A549 (cell line): ENCODE measurements at regions not wholly inside any gene's neighbourhood (a gene's known extent, or its start where the extent isn't known, plus 50 kb on each side); places are given as distances from the start of the nearest gene placed in this dataset.

Experiments
- ATAC-seq, 2 experiments: fragments of 200-7000 bp in 1 of 2; fragments of >200 bp in 1 of 2; cut with Nextera tagmentation in 1 of 2; cut with Tn5 transposase in 1 of 2; 3 replicates each; pipeline versions ENCODE4 v1.8.0 to v1.9.1; 2018 to 2020; ENCODE audit warnings: mild to moderate bottlenecking in 1 of 2, moderate library complexity in 1 of 2
- CTCF ChIA-PET: fragments of 300-600 bp; sonication (Branson Sonifier 250); formaldehyde crosslinking; extraction: SDS; loops from one replicate; lab custom pipeline; 2021; ENCODE audit warnings: antibody characterized with exemption, inconsistent platforms; lab: Yijun Ruan, JAX
- POLR2A ChIA-PET: fragments of 350-600 bp; formaldehyde crosslinking; extraction: SDS; loops from one replicate; lab custom pipeline; 2021; ENCODE audit warnings: antibody characterized with exemption, inconsistent platforms; lab: Yijun Ruan, JAX
- DNase-seq, 2 experiments: peaks; one replicate each; pipeline versions ENCODE4 v3.0.0 to v3.0.0-alpha.2; 2011 to 2016; ENCODE audit warnings: low read depth in 1 of 2, low spot score in 1 of 2
- FAIRE-seq: peaks from 2 replicates; lab custom pipeline; 2011; peaks lifted over from hg19 to GRCh38; lab: Jason Lieb, UNC
- H3K27ac ChIP-seq, 2 experiments: fragments of >200 bp; sonication (Bioruptor Twin); formaldehyde crosslinking; 3 replicates each; pipeline ENCODE4 v1.5.1; 2016 to 2017
- H3K4me1 ChIP-seq: fragments of >200 bp; sonication (Bioruptor Twin); formaldehyde crosslinking; 3 replicates; pipeline ENCODE4 v1.6.1; 2016
- H3K4me2 ChIP-seq: fragments of >200 bp; sonication (Bioruptor Twin); formaldehyde crosslinking; 3 replicates; pipeline ENCODE4 v1.6.1; 2016
- H3K4me3 ChIP-seq: fragments of >200 bp; sonication (Bioruptor Twin); formaldehyde crosslinking; 3 replicates; pipeline ENCODE4 v1.5.1; 2016
- H3K9me3 ChIP-seq: fragments of >200 bp; sonication (Bioruptor Twin); formaldehyde crosslinking; 3 replicates; pipeline ENCODE4 v1.6.1; 2016
- CHD4 ChIP-seq: fragments of 200-600 bp; sonication (generic); IDR thresholded peaks from 2 replicates; pipeline ENCODE4 v1.6.1; 2016; ENCODE audit warnings: antibody characterized with exemption, mild to moderate bottlenecking, borderline replicate concordance
- EHF ChIP-seq: fragments of 250-450 bp; sonication (Bioruptor Pico); IDR thresholded peaks from 2 replicates; pipeline ENCODE4 v1.5.0; 2020; ENCODE audit warnings: mild to moderate bottlenecking
- EP300 ChIP-seq, 2 experiments: fragments of >200 bp; sonication (Bioruptor Twin); formaldehyde crosslinking; IDR thresholded peaks; 2 replicates in 1 of 2; 3 replicates in 1 of 2; pipeline ENCODE4 v1.6.1; 2016 to 2017
- ESRRA ChIP-seq: fragments of 150-350 bp; IDR thresholded peaks from 2 replicates; pipeline ENCODE4 v1.6.1; 2014; ENCODE audit warnings: mild to moderate bottlenecking, low read length, borderline replicate concordance
- FOXS1 ChIP-seq: fragments of 250-450 bp; sonication (Bioruptor Pico); IDR thresholded peaks from 2 replicates; pipeline ENCODE4 v1.5.0; 2020; ENCODE audit warnings: mild to moderate bottlenecking, moderate library complexity
- HOXA7 ChIP-seq: fragments of 250-450 bp; sonication (Bioruptor Pico); IDR thresholded peaks from 2 replicates; pipeline ENCODE4 v1.5.0; 2020; ENCODE audit warnings: mild to moderate bottlenecking, moderate library complexity
- HOXB13 ChIP-seq: fragments of 250-450 bp; sonication (Bioruptor Pico); IDR thresholded peaks from 2 replicates; pipeline ENCODE4 v1.5.0; 2020; ENCODE audit warnings: low read depth, mild to moderate bottlenecking, moderate library complexity
- MAZ ChIP-seq: fragments of 150-350 bp; IDR thresholded peaks from 2 replicates; pipeline ENCODE4 v1.6.1; 2014; ENCODE audit warnings: antibody characterized with exemption, low read depth, low read length, borderline replicate concordance
- NPAS2 ChIP-seq: fragments of 250-450 bp; sonication (Bioruptor Pico); IDR thresholded peaks from 2 replicates; pipeline ENCODE4 v1.8.0; 2022; ENCODE audit warnings: mild to moderate bottlenecking, moderate library complexity, borderline replicate concordance
- PBX3 ChIP-seq: IDR thresholded peaks from 2 replicates; pipeline ENCODE4 v1.6.1; 2012
- POLR2AphosphoS2 ChIP-seq: conservative IDR thresholded peaks from 2 replicates; pipeline ENCODE4 v1.6.1; 2012; ENCODE audit warnings: low read length, improper control_type of control experiment, inconsistent platforms
- REST ChIP-seq: fragments of 200-600 bp; sonication (generic); IDR thresholded peaks from 2 replicates; pipeline ENCODE4 v1.6.1; 2016; ENCODE audit warnings: antibody characterized with exemption, mild to moderate bottlenecking, moderate library complexity
- RFX5 ChIP-seq: fragments of 450-650 bp; IDR thresholded peaks from 2 replicates; pipeline ENCODE4 v1.7.1; 2014; ENCODE audit warnings: antibody characterized with exemption, mild to moderate bottlenecking, moderate library complexity
- ZFP36 ChIP-seq: fragments of 450-650 bp; IDR thresholded peaks from 2 replicates; pipeline ENCODE4 v1.6.1; 2014; ENCODE audit warnings: borderline replicate concordance; ENCODE audit not compliant: partially characterized antibody
- ZSCAN20 ChIP-seq: fragments of 250-450 bp; sonication (Bioruptor Pico); IDR thresholded peaks from 2 replicates; pipeline ENCODE4 v1.8.0; 2022; ENCODE audit warnings: mild to moderate bottlenecking, moderate library complexity
- WGBS: methylation state at CpG from one replicate; pipeline ENCODE4 v1.1.6; 2017; ENCODE audit errors: missing lambda C conversion rate; 5-methylcytosine and 5-hydroxymethylcytosine counted together
- TF ChIP-seq, protein P1 (sequence below): fragments of 150-350 bp; IDR thresholded peaks from 2 replicates; pipeline ENCODE4 v1.6.1; 2014; ENCODE audit warnings: low read depth, mild to moderate bottlenecking, low read length
- TF ChIP-seq, protein P2 (sequence below): fragments of >200 bp; sonication (Bioruptor Twin); formaldehyde crosslinking; IDR thresholded peaks from 2 replicates; pipeline ENCODE4 v1.6.1; 2016

DNA sequence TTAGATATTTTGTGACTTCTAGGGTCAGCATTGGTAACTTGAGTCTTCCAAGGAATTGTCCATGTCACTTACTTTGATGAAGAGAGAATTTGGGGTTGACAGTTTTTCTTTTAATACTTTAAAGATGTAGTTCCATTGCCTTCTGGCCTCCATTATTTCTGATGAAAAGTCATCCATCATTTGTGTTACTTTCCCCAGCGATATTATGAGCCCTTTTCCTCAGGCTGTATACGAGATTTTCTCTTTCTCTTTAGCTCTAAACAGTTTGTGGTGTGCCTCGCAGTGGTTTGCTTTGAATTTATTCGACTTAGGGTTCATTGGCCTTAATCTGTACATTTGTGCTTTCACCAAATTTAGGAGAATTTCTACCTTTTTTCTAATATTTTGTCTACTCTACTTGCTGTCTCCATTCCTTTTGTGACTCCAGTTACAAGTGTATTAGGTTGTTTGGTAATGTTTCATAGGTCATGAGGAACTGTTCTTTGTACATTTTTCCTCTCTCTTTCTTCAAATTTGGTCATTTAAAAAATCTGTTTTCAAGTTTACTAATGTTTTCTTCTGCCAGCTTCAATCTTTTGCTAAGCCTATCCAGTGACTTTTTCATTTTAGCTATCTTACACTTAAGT is 131.4 kb upstream of the OTOS start:
- ATAC-seq (no peak), FAIRE-seq (no peak), DNase-seq (no peak)
- ChIA-PET CTCF (interaction anchor here (1.2 kb wide), 1 partner anchor 22 kb away, joined by 3 read pairs; no protein-coding TSS in a partner anchor), POLR2A (no interaction called here)
- 23% methylated on average over 4 of the region's 4 CpGs for WGBS
- Histone ChIP-seq H3K27ac (no peak overlapping the region), H3K4me3 (no peak overlapping the region), H3K9me3 (peaks cover 48% of the 10 kb centered on the region), H3K4me2 (no peak overlapping the region), H3K4me1 (no peaks in the 10 kb centered on the region)
- TF ChIP-seq REST (no peak), HOXA7 (CRISPR knock-in tag) (no peak), RFX5 (no peak), NPAS2 (CRISPR knock-in tag) (no peak), MAZ (no peak)
- TF ChIP-seq, protein P1, sequence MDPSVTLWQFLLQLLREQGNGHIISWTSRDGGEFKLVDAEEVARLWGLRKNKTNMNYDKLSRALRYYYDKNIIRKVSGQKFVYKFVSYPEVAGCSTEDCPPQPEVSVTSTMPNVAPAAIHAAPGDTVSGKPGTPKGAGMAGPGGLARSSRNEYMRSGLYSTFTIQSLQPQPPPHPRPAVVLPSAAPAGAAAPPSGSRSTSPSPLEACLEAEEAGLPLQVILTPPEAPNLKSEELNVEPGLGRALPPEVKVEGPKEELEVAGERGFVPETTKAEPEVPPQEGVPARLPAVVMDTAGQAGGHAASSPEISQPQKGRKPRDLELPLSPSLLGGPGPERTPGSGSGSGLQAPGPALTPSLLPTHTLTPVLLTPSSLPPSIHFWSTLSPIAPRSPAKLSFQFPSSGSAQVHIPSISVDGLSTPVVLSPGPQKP = no peak

- Histone ChIP-seq H3K4me1 (peaks cover 5% of the 10 kb centered on the region; the same call in 1 of the 3 replicates), H3K4me2 (no peak overlapping the region), H3K9me3 (peaks cover 38% of the 10 kb centered on the region), H3K27ac (no peak overlapping the region), H3K4me3 (no peak overlapping the region)
- CTCF ChIA-PET = no interaction called here
- 11% methylated on average over 2 of the region's 2 CpGs for WGBS
- DNase-seq (no peak), ATAC-seq (no peak), FAIRE-seq (no peak)
- TF ChIP-seq POLR2AphosphoS2 = no peak
- no peak for TF ChIP-seq ESRRA
- no peak for TF ChIP-seq EP300 (IDR thresholded peaks at IDR 0.05)
- TF ChIP-seq, protein P2, sequence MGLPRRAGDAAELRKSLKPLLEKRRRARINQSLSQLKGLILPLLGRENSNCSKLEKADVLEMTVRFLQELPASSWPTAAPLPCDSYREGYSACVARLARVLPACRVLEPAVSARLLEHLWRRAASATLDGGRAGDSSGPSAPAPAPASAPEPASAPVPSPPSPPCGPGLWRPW = no peak
- no peak for TF ChIP-seq CHD4
- TF ChIP-seq ZFP36 = no peak
- TF ChIP-seq ZSCAN20 (CRISPR knock-in tag) = no peak
- TF ChIP-seq EHF (CRISPR knock-in tag) = no peak
- TF ChIP-seq FOXS1 = no peak
- TF ChIP-seq HOXB13 = no peak
- no peak for TF ChIP-seq PBX3
- POLR2A ChIA-PET = no interaction called here
These were observed 134.9 kb upstream of the OTOS start for GRCh38 chr2:240275386-240275785.
